ENCODE measurements at regions not wholly inside any gene's neighbourhood (a gene's known extent, or its start where the extent isn't known, plus 50 kb on each side); places are given as distances from the start of the nearest gene placed in this dataset.

GRCh38 chr1:173128742-173129141 lies 78.0 kb upstream of the TNFSF18 start:
- no peak for DNase-seq (ENCODE audit: low spot score)

- no peak for DNase-seq (ENCODE audit: low spot score)
Measured at GRCh38 chr1:173127369-173128307, 76.9 kb upstream of the TNFSF18 start.

- no peak for DNase-seq (ENCODE audit: low spot score)
Measured at GRCh38 chr1:173126421-173126820, 75.7 kb upstream of the TNFSF18 start.

- DNase-seq (ENCODE audit: low spot score): peak; percentile 54
Measured at GRCh38 chr1:173122958-173123852, 72.5 kb upstream of the TNFSF18 start.

- no peak for DNase-seq (ENCODE audit: low spot score)
Measured at GRCh38 chr1:173122344-173122935, 71.7 kb upstream of the TNFSF18 start.

GRCh38 chr1:173118404-173118803 lies 67.7 kb upstream of the TNFSF18 start:
- DNase-seq (ENCODE audit: low spot score): no peak

- no peak for DNase-seq (ENCODE audit: low spot score)
Measured at GRCh38 chr1:173117761-173118160, 67.0 kb upstream of the TNFSF18 start.

- no peak for DNase-seq (ENCODE audit: low spot score)
Measured at GRCh38 chr1:173117108-173117633, 66.4 kb upstream of the TNFSF18 start.

GRCh38 chr1:173114346-173114745 lies 63.6 kb upstream of the TNFSF18 start:
- no peak for DNase-seq (ENCODE audit: low spot score)

- no peak for DNase-seq (ENCODE audit: low spot score)
Measured at GRCh38 chr1:173113015-173113741, 62.4 kb upstream of the TNFSF18 start.

- DNase-seq (ENCODE audit: low spot score): no peak
Measured at GRCh38 chr1:173112129-173112528, 61.4 kb upstream of the TNFSF18 start.

- DNase-seq (ENCODE audit: low spot score): no peak
Measured at GRCh38 chr1:173107696-173108095, 57.0 kb upstream of the TNFSF18 start.

GRCh38 chr1:173103006-173103405 lies 52.3 kb upstream of the TNFSF18 start:
- DNase-seq (ENCODE audit: low spot score): no peak

GRCh38 chr1:173101589-173101988 lies 50.8 kb upstream of the TNFSF18 start:
- no peak for DNase-seq (ENCODE audit: low spot score)

- DNase-seq (ENCODE audit: low spot score): no peak
Measured at GRCh38 chr1:173100476-173101107, 49.9 kb upstream of the TNFSF18 start.
